ENCODE measurements at regions not wholly inside any gene's neighbourhood (a gene's known extent, or its start where the extent isn't known, plus 50 kb on each side); places are given as distances from the start of the nearest gene placed in this dataset.

DNA sequence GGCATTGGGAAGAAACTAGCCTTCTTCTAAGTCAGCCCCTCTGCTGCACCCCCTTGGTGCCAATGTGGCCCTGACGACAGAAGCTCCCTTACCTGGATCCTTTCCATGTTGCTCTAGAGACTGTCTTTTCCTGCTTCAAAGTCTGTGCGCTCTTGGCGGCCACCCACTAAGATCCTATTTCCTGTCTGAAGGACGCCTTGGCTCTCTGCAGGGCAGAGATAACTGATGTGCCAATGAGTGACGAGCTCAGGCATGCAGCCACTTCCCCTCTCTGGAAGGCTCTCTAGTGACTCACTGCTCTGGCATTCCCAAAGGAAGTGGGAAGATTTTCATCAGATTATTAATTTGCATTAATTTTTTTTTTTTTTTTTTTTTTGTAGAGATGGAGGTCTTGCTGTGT, 273.5 kb downstream of the CDH20 start:
- DNase-seq (ENCODE audit: low read depth, low spot score) = peak; percentile 26
- in situ Hi-C loops (cut with HindIII; ENCODE audit: low pct_unique_long_range_greater_than_20kb, low sequenced_read_pairs) = no loop called here

DNA sequence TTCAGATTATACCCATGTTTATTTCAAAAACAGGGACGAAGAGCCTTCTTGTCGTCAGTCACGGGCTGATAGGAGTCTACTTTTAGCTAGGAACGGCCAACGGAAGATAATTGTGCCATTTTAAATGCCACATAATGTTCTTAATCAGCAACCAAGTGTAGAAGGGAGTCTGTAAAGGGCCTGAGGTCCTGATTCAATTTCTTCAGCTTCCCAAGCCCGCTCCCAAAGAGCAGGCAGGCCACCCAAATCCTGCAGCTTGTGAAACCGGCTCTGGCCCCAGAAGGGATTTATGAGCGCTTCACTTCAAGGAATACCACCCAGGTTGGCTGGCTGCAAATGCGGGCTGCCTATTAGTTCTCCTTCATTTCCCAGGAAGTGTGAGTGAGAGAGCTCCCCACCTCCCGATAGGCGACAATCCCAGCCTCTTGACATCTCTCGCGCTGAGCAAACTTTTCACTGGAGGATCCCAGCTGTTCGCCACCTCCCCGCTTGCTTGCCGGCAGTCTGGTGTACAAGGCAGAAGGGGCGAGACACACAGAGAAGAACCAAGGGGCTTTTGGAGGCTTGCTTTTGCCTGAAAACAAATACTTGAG, 272.9 kb downstream of the CDH20 start:
- no peak for DNase-seq (ENCODE audit: low read depth, low spot score)
- in situ Hi-C loops (cut with HindIII; ENCODE audit: low pct_unique_long_range_greater_than_20kb, low sequenced_read_pairs) = no loop called here

DNA sequence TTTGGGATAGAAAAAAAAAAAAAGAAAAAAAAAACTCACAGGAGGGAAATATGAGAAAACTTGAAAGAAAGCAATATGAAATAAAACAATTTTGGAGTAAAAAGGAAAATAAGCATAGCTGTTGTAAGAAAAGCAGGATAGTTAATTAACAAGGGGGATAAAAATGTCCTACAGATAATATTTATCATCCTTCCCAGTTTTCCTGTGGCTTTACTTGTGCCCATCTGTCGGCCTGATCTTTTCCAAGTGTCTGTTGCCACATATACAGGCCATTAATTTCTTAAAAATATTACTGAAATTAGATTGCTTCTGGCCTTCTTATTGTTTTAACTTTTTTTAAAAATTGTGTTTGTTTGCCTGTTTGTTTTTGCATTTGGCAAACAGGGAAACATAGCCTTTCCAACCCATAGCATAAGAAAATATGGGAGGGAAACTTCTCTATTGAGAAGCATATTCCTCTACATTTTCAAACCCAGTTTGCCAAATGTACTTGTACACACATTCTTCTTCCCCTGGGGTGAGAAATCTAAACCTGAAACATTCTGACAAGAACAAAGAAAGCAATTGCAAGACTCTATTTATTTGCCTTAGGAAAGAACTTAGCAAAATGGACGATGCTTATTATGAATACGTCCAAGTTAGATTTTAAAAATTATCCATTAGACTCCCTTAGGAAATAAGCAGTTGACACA, 272.3 kb downstream of the CDH20 start:
- DNase-seq (ENCODE audit: low read depth, low spot score) = no peak
- in situ Hi-C loops (cut with HindIII; ENCODE audit: low pct_unique_long_range_greater_than_20kb, low sequenced_read_pairs) = no loop called here
